HG02678 (cell line): ENCODE measurements at regions not wholly inside any gene's neighbourhood (a gene's known extent, or its start where the extent isn't known, plus 50 kb on each side); places are given as distances from the start of the nearest gene placed in this dataset.
"Not testable (repeated sequence)": the region's sequence is repeated elsewhere in the genome, so short reads cannot be mapped to it uniquely, and the experiment has no call there.

Experiments used
- ATAC-seq: cut with Tn5 transposase; IDR thresholded peaks from one replicate; pipeline ENCODE4 v1.9.1; 2021; ENCODE audit warnings: mild to moderate bottlenecking, moderate library complexity; ENCODE audit not compliant: unreplicated experiment

- ATAC-seq: no peak
Measured at GRCh38 chr7:66535414-66536329, 93.0 kb upstream of the KCTD7 start.

DNA sequence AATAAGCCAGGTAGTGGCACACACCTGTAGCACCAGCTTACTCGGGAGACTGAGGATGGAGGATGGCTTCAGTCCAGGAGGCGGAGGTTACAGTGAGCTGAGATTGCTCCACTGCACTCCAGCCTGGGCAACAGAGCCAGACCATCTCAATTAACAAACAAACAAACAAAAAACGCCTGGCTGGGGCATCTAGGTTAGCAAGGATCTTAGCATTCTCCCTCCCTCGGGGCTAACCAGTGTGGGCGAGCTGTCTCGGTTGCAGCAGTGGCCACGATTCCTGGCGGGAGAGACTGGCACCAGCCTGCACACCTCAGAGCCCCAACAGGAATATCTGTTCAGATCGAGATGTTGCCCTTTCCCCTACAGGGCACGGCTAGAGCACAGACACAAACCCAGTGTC is 91.3 kb upstream of the KCTD7 start:
- no peak for ATAC-seq

DNA sequence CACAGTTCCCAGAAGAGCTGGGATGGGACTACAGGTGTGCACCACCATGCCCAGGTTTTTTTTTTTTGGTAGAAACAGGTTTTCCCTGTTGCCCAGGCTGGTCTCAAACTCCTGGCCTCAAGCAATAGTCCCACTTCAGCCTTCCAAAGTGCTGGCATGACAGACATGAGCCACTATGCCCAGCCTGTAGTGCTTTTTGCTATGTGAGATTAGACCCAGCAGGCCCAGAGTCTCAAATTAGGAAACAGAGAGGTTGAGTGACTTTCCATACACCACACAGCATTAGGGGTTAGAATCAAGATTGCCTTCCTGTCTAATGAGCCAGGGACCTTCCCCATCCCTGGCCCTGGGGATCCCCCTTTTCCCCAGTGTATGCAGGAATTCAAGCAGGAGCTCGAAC is 90.8 kb upstream of the KCTD7 start:
- ATAC-seq: no peak

- no peak for ATAC-seq
Measured at GRCh38 chr7:66539264-66539623, 89.4 kb upstream of the KCTD7 start.

DNA sequence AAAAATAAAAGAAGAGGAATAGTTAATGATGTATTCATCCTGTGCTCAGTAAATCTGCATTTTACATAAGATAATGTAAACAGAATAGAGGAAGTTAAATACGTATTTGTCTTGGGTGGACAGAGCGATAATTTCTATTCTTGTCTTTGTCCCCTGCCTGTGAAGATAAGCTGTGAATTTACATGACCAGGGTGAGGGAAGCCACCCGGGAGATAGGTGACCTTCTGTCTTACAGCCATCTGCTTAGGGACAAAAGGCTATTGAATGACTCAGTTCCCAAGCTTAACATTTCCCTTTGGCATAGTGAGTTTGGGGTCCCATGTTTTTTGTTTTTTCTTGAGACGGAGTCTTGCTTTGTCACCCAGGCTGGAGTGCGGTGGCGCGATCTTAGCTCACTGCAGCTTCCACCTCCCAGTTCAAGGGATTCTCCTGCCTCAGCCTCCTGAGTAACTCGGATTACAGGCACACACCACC is 88.7 kb upstream of the KCTD7 start:
- no peak for ATAC-seq

- no peak for ATAC-seq
Measured at GRCh38 chr7:66542049-66542448, 86.6 kb upstream of the KCTD7 start.

DNA sequence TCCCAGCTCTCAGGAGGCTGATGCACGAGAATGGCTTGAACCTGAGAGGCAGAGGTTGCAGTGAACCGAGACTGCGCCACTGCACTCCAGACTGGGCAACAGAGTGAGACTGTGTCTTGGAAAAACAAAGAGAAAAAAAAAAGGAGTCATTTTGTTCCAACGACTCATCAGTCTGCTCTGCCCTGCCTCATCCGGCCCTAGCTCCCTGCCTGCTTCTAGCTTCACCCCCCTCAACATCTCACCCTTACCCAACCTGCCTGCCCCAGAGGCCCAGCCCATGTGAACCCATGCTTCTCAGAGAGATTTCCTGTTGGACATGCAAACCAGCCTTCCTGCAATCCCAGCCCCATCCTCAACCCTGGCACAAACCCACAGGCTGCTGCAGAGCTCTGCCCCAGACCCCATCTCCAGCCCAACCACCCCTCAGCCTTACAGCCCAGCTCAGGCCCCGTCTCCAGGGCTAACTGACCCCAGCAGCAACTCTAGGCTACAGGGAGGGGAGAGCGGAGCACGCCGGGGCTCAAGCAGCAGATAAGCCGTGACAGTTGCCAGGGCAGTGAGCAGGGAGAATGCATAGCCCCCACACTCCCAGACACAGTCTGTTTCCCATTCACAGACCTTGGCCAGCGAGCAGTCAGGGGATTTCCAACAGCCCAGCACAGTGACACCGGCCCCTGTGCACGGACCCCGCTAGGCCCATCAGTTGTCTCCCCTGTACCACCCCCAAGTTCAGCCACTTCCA is 86.0 kb upstream of the KCTD7 start:
- ATAC-seq: no peak

- no peak for ATAC-seq
Measured at GRCh38 chr7:66549466-66549865, 79.2 kb upstream of the KCTD7 start.

GRCh38 chr7:66553001-66553400 is 75.7 kb upstream of the KCTD7 start:
- no peak for ATAC-seq

GRCh38 chr7:66553675-66554074 is 75.0 kb upstream of the KCTD7 start:
- ATAC-seq: not testable (repeated sequence)

GRCh38 chr7:66554291-66554690 is 74.4 kb upstream of the KCTD7 start:
- not testable (repeated sequence) for ATAC-seq

GRCh38 chr7:66554842-66555430 is 73.7 kb upstream of the KCTD7 start:
- not testable (repeated sequence) for ATAC-seq

DNA sequence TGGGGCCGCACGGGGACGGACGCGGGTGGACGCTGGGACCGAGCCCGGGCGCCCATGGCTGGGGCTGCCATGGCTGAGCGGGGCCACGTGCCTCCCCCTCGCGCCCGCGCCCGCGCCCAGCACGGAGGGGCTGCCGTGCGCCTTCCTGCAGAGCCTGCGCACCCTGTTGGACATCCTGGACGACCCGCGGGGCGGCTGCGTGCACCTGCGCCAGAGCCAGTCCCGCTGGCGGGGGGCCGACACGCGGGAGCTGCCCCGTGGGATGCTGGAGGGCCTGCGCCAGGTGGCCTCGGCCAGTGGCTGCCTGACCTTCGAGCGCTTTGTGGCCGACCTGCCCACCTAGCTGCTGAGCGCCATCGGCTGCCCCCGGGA is 72.5 kb upstream of the KCTD7 start:
- ATAC-seq: no peak

DNA sequence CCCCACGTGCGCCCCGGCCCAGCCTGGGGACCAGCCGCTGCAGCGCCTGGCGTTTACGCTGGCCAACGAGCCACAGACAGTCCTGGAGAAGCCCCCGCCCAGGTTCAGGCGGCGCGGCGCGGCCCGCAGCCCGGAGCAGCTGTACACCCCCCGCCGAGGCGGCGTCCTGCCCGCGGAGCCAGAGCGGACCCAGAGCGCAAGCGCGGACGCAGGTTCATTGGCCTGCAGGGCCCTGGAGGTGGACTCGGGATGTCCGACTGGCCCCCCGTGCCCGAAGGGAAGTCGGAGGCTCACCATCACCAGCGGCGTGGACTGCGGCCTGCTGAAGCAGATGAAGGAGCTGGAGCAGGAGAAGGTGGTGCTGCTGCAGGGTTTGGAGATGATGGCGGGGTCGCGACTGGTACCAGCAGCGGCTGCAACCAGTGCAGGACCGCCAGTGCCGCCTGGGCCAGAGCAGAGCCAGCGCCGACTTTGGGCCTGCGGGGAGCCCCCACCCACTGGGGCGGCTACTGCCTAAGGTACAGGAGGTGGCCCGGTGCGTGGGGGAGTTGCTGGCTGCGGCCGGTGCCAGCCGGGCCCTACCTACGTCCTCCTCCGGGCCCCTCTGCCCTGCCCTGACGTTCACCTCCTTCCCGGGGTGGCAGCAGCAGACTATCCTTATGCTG is 72.0 kb upstream of the KCTD7 start:
- ATAC-seq: no peak

DNA sequence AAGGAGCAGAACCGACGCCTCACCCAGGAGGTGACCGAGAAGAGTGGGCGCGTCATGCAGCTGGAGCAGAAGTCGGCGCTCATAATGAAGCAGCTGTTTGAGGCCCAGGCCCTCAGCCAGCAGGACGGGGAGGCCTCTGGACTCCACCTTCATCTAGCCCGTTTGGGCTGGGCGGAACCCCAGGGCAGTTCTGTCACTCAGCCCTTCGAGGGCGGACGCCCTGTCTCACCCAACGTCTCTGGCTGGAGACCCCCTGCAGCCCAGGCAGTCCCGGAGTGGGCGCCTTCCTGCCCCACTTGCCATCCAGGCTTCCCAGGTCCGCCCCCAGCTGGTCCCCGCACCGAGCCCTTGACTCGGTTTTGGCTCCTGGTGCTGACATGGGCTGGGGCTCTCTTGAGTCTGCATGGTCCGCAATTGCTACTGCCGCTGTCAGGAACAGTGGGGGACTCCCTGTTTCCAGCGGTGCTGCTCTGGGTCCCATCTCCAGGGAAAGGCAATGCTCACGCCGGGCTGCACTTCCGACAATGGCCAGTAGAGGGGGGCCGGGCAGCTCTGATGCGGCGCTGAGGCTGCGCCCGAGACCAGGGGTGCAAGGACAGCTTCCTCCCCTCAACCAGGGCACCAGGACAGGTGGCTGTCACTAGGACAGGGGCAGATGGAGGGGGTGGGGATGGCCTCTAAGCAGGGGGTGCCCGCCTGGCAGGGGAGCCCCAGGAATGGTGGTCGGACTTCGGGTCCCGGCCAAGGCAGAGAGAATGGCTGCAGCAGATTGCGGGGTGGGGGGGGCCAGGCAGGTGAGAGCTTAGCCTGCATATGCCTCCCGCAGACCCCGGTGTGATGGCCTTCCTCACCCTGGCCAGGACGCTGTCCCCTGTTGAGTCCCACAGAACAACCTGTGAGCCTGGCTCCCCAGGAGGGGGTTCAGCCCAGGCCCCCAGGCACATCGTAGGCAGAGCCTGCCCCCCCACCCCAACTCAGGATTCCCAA is 71.2 kb upstream of the KCTD7 start:
- peak; percentile 70 for ATAC-seq

DNA sequence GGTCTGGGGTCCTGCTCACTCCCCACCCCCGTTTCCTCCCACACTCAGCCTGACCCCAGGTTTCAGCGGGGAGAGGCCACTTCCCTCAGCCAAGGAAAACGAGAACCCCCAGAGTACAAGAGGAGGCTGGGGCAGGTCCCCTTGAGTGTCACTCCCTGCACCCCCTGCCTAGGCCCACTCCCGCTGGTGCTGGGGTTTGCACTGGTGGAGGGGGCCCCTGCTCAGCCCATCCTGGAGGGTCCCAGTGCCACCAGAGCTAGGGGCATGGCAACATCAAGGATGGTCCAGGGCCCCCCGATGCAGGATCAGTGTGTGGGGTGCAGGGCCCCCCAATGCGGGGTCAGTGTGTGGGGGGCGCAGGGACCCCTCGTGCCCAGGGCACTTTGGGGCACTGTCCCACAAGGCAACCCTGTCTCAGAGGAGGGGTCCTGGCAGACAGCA is 70.5 kb upstream of the KCTD7 start:
- no peak for ATAC-seq

DNA sequence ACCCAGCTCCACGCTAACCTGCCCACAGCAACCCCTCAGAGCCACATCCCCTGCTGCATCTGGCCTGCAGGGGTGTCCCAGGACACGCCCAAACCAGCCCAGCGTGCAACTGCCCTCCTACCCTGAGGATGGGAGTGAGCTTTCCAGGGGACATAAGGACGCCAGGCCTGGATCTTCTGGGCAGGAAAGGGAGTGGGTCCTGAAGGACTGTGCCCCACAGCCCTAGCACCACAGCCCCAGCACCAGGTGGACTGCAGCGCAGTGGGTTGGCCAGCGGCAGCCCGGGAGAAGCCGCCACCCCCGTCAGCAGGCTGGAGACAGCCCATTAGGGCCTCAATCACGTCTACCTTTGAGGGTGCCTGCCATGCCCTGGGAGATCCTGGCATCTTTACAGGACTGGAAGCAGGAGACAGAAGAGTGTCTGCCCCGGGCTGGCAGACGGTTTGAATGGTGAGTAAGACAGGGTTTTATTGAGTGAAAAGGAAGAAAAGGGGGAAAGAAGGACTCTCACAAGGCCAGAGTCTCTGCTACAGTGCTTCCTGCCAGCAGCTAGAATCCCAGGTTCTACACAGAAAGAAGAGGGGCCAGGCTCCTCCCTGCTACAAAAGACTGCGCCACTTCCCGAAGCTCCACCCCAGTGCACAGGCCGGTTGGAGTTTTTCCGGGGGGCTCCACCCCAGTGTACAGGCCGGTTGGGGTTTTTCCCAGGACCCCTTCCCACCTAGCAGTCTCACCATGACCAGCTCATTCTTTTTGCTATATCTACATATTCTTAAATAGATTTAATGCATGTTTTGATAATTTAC is 69.8 kb upstream of the KCTD7 start:
- no peak for ATAC-seq

GRCh38 chr7:66564045-66564444 is 64.6 kb upstream of the KCTD7 start:
- ATAC-seq: no peak

DNA sequence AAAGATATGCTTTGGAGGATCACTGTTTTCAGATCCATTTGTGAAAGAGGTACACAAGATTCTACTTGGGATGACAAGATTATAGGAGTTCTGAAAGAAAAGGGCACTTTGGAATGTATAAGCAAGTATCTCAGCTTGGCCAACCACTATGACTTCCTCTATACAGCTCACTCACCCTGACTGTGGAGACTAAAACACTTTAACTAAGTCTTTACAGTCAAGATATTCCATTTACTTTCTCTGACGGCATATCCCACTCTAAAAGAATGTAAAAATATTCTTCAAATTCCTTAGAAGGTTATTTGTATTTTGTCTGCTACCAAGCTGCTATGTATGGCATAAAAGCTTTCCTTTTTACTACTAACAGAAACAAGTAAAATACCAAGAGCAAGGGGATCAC is 58.5 kb upstream of the KCTD7 start:
- not testable (repeated sequence) for ATAC-seq
